Activated CD4-positive, alpha-beta T cell treated with anti-CD3 and anti-CD28 coated beads, Interleukin-2, amount 10 ng/mL, durations not matched to agents 24 days and 14 days (primary cell): ENCODE measurements at regions not wholly inside any gene's neighbourhood (a gene's known extent, or its start where the extent isn't known, plus 50 kb on each side); places are given as distances from the start of the nearest gene placed in this dataset.

Experiments used
- DNase-seq: peaks from one replicate; pipeline ENCODE4 v3.0.0; 2022
- H3K27ac Mint-ChIP-seq: one replicate; pipeline ENCODE4 v1.8.0; 2022; ENCODE audit warnings: mild to moderate bottlenecking, mixed read lengths
- H3K27me3 Mint-ChIP-seq: one replicate; pipeline ENCODE4 v1.8.0; 2022; ENCODE audit warnings: mixed read lengths
- H3K36me3 Mint-ChIP-seq: one replicate; pipeline ENCODE4 v1.8.0; 2022; ENCODE audit warnings: low read depth, mild to moderate bottlenecking, mixed read lengths
- H3K4me1 Mint-ChIP-seq: one replicate; pipeline ENCODE4 v1.8.0; 2021; ENCODE audit warnings: mixed read lengths
- H3K4me3 Mint-ChIP-seq: one replicate; pipeline ENCODE4 v1.8.0; 2022; ENCODE audit warnings: mild to moderate bottlenecking, moderate library complexity, mixed read lengths
- H3K9me3 Mint-ChIP-seq: one replicate; pipeline ENCODE4 v1.8.0; 2021; ENCODE audit warnings: mixed read lengths
- intact Hi-C: fragments of 100-400 bp; cut with micrococcal nuclease; formaldehyde crosslinking; loops from one replicate; pipeline ENCODE4 v1.15.1; 2023

DNA sequence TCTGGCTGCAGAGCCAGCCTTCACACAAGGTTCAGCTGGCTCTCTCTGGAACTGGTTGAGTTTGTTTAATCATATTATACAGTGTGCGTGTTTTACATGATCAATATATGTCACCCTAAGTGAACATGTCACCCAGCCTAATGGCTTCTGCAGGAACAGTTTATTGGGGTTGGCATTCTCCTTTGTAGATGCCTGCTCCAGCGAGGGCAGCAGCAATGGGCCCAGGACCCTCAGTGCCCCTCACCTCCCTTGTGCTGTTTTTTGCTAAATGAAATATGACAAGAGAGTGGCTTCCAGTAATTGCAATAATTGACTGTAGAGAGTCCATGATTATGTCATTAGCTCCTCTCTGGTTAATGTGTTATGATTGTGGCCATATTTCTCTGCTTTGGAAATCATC is 387.2 kb downstream of the TMEM114 start:
- Mint-ChIP-seq H3K4me1 (no peaks in the 10 kb centered on the region), H3K27me3 (no peaks in the 10 kb centered on the region), H3K36me3 (no peaks in the 10 kb centered on the region), H3K4me3 (no peak overlapping the region), H3K27ac (no peak overlapping the region), H3K9me3 (peaks cover 8% of the 10 kb centered on the region)
- intact Hi-C loops, result no loop called here
- DNase-seq, result no peak

DNA sequence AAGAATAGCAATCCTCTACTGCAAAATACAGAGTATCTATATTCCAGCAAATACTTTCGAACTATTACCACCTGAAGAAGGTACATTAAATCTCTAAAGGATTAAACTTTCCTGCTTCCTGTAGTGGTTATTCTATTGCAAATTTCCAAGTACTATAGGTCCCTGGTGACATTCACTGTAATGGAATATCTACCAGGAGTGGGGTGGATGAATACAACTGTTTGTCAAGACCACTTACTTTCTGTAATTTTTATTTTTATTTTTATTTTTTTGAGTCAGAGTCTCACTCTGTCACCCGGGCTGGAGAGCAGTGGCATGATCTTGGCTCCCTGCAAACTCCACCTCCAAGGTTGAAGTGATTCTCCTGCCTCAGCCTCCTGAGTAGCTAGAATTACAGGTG is 389.5 kb downstream of the TMEM114 start:
- peaks cover 8% of the 10 kb centered on the region for H3K9me3 Mint-ChIP-seq
- H3K4me3 Mint-ChIP-seq, result no peak overlapping the region
- intact Hi-C loops, result no loop called here
- H3K27ac Mint-ChIP-seq, result no peak overlapping the region
- H3K4me1 Mint-ChIP-seq, result no peaks in the 10 kb centered on the region
- no peak for DNase-seq
- no peaks in the 10 kb centered on the region for H3K36me3 Mint-ChIP-seq
- H3K27me3 Mint-ChIP-seq, result no peaks in the 10 kb centered on the region

DNA sequence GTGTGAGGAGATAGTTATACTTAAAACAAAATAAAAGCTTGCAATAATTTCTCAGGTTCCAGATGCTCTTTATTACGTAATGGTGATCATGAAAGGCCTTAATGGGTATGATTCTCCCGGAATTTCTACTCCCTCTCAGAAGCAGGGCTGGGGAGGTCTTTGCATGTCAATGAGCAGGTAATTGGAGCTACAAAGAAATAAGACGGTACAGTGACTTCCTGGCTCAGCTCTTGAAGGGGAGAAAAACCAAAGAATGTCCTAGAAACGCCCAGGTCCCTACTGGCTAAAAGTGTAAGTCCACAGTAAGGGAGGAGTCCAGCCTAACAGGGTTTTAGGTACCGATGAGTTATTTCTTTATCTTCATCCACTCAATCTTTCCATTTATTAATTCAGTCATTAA is 390.9 kb downstream of the TMEM114 start:
- no peaks in the 10 kb centered on the region for H3K27me3 Mint-ChIP-seq
- no peak for DNase-seq
- intact Hi-C loops, result no loop called here
- peaks cover 8% of the 10 kb centered on the region for H3K9me3 Mint-ChIP-seq
- H3K36me3 Mint-ChIP-seq, result no peaks in the 10 kb centered on the region
- H3K27ac Mint-ChIP-seq, result no peak overlapping the region
- no peaks in the 10 kb centered on the region for H3K4me1 Mint-ChIP-seq
- no peak overlapping the region for H3K4me3 Mint-ChIP-seq

DNA sequence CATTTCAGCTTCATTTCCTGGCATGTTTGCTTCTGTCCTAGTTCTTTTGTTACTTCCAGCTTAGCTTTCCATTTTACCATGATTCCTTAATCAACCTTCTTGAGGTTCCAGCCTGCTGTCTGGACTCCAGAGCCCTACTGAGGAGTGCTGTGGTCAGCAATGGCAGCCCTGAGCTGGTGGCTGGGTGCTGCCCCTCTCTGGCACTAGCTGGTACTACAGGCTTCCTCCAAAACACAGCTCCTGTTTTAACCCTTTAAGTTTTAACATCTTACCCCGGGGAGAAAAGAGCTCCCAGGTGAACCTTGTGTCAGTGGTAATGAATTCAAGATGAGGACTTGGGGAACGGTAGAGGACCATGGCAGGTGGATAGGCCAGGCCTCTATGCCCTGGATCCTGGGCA is 395.5 kb downstream of the TMEM114 start:
- no peak for DNase-seq
- intact Hi-C loops, result no loop called here
- Mint-ChIP-seq H3K4me1 (no peaks in the 10 kb centered on the region), H3K36me3 (no peaks in the 10 kb centered on the region), H3K4me3 (no peak overlapping the region), H3K27me3 (no peaks in the 10 kb centered on the region), H3K9me3 (peaks cover 9% of the 10 kb centered on the region), H3K27ac (no peak overlapping the region)

DNA sequence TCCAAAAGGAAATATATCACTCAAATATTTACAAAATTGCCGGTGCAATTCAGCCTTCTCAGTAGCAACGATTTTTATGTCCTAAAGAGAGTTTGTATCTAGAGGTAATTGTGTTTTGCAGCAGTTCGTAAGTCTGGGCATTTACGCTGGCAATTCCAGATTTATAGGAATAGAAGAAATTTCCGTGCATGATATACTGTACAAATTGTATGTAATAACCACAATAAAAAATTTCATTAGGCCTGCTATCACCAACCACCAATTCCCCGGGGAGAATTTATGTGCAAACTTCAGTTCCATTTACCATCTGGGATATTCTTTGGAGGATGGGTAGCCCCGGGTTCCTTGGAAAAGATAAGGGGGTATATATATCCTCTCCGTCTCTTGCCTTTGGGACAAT is 401.5 kb downstream of the TMEM114 start:
- Mint-ChIP-seq H3K27ac (no peak overlapping the region), H3K27me3 (no peaks in the 10 kb centered on the region), H3K9me3 (peaks cover 9% of the 10 kb centered on the region), H3K4me3 (no peak overlapping the region), H3K36me3 (no peaks in the 10 kb centered on the region), H3K4me1 (no peaks in the 10 kb centered on the region)
- DNase-seq, result no peak
- intact Hi-C loops, result no loop called here

DNA sequence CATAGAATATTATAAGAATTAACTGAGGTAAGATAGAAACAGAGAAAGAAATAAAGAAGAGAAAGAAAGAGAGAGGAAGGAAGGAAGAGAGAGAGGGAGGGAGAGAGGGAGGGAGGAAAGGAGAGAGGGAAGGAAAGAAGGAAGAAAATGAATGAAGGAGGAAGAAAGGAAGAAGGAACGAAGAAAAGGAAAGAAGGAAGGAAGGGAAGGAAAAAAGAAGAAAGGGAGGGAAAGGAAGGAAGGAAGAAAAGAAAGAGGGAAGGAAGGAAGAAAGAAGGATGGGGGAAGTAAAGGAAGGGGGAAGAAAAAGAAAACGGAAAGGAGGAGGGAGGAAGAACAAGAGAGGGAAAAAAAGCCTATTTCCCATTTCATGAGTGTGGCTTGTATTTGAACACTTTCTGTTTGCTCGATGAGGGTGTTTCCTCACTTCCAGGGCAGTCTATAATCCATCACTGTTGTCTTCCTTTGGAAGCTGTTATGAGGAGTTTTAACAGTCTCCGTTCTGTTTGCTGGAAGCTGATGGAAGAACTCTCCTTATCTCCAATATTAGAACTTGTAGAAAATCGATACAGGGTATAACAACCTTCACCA is 402.4 kb downstream of the TMEM114 start:
- no peaks in the 10 kb centered on the region for H3K4me1 Mint-ChIP-seq
- no peaks in the 10 kb centered on the region for H3K36me3 Mint-ChIP-seq
- no peaks in the 10 kb centered on the region for H3K27me3 Mint-ChIP-seq
- DNase-seq, result no peak
- peaks cover 9% of the 10 kb centered on the region for H3K9me3 Mint-ChIP-seq
- intact Hi-C loops, result no loop called here
- no peak overlapping the region for H3K4me3 Mint-ChIP-seq
- no peak overlapping the region for H3K27ac Mint-ChIP-seq

DNA sequence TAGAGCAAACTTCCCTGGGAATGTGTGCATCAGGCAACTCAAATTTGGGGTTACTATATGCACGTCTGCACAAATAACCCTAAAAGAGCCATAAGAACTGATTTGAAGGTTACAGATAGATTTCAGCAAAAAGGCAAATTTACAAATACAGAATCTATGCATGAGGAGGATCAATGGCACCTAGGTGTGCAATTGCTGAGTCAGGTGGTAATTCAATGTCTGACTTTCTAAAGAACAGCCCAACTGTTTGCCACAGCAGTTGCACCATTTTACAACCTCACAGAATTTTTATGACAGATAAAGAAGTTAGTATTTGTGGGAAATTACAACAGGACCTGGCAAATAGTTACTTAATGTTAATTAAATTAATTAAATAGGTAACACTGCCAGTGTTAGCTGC is 405.5 kb downstream of the TMEM114 start:
- intact Hi-C loops, result no loop called here
- no peaks in the 10 kb centered on the region for H3K9me3 Mint-ChIP-seq
- no peak for DNase-seq
- H3K4me3 Mint-ChIP-seq, result no peak overlapping the region
- no peaks in the 10 kb centered on the region for H3K36me3 Mint-ChIP-seq
- no peak overlapping the region for H3K27ac Mint-ChIP-seq
- H3K27me3 Mint-ChIP-seq, result no peaks in the 10 kb centered on the region
- H3K4me1 Mint-ChIP-seq, result no peaks in the 10 kb centered on the region

DNA sequence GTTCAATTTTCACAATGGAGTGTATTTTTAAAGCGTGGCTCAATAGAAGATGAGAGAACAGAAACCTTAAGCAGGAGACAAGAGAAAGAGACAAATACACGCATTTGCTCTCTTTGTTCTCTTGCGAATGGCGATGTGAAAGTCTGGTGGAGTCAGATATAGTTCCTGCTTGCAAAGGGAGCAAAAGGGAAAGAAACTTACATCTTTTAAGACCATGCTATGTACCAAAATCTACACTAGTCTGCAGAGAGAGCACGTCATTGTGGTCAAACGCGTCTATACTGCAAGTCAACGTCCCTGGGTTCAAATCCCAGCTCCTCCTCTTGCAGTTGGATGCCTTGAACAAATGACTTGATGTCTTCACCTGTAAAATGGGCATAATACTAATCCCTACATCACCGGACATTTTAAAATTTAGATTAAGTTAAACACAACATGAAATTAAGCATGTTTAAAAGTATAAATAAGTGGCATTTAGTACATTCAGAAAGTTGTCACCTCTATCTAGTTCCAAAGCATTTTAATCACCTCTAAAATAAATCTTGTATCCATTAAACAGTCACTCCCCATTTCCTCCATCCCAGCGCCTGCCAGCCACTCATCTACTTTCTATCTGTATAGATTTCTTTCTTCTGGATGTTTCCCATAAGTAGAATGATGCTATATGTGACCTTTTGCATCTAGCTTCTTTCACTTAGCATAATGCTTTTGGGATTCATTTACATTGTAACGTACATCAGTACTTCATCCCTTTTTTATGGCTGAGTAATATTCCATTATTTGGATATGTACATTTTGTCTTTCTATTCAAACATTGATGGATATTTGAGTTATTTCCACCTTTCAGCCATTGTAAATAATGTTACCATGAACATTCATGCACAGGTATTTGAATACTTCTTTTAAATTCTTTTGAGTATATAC is 406.9 kb downstream of the TMEM114 start:
- no peak for DNase-seq
- no peaks in the 10 kb centered on the region for H3K9me3 Mint-ChIP-seq
- no peaks in the 10 kb centered on the region for H3K27me3 Mint-ChIP-seq
- intact Hi-C loops, result no loop called here
- H3K36me3 Mint-ChIP-seq, result no peaks in the 10 kb centered on the region
- H3K4me3 Mint-ChIP-seq, result no peak overlapping the region
- H3K27ac Mint-ChIP-seq, result no peak overlapping the region
- H3K4me1 Mint-ChIP-seq, result no peaks in the 10 kb centered on the region

DNA sequence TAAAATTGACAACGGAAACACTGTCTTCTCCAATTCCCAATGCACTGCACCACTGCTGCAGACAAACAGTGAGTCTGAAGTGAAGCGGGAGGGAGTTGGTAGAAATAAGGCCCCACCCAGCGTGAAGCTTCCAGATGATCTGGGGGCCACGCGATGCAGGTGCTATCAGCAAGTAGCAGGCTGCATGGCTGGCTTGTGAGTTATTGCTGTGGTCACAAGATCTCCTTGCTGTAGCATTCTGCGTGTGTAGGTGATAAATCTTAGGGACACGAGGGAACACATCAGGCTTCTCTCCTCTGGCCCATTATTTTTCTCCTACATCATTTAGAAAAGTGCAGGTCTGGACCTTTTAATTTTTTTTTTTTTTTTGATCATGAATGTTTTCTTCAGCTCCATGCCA is 407.6 kb downstream of the TMEM114 start:
- Mint-ChIP-seq H3K4me1 (no peaks in the 10 kb centered on the region), H3K27me3 (no peaks in the 10 kb centered on the region), H3K27ac (no peak overlapping the region), H3K9me3 (no peaks in the 10 kb centered on the region), H3K36me3 (no peaks in the 10 kb centered on the region), H3K4me3 (no peak overlapping the region)
- DNase-seq, result no peak
- intact Hi-C loops, result no loop called here

DNA sequence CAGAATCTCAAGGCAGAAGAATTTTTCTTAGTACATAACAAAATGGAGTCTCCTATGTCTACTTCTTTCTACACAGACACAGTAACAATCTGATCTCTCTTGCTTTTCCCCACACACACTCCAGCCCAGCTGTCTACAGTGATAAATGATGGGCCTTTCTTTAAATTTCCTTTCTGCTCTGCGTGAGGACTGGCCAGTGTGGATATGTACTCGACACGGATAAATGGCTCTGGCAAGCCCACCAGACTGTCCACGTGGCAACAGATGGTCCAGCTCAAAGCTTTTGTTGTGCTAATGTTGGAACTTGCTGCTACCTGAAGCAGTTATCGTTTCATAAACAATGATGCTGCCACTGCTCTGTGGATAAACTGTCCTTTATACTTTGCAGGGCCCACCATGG is 410.7 kb downstream of the TMEM114 start:
- intact Hi-C loops, result no loop called here
- Mint-ChIP-seq H3K9me3 (no peaks in the 10 kb centered on the region), H3K27me3 (no peaks in the 10 kb centered on the region), H3K27ac (no peak overlapping the region), H3K36me3 (no peaks in the 10 kb centered on the region), H3K4me3 (no peak overlapping the region), H3K4me1 (no peaks in the 10 kb centered on the region)
- no peak for DNase-seq

DNA sequence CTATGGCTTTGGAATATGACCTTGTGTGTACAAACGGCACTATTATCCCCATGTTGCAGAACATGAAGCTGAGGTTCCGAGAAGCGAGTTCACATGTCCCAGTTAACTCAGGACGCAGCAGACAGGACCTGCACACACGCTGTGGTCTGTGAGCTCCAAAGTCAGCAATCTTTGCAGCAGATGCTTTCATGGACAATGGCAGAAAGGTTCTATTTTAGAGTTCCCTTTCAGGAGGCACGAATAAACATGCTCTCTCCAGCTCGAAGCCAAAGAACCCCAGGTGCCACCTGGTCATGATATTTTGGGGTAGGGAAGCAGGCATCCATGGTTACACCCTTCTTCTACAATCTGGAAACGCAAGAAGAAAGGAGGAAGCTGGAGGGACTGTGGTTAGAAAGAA is 412.0 kb downstream of the TMEM114 start:
- no peak overlapping the region for H3K4me3 Mint-ChIP-seq
- intact Hi-C loops, result no loop called here
- H3K4me1 Mint-ChIP-seq, result no peaks in the 10 kb centered on the region
- H3K36me3 Mint-ChIP-seq, result no peaks in the 10 kb centered on the region
- no peaks in the 10 kb centered on the region for H3K27me3 Mint-ChIP-seq
- H3K9me3 Mint-ChIP-seq, result no peaks in the 10 kb centered on the region
- no peak for DNase-seq
- no peak overlapping the region for H3K27ac Mint-ChIP-seq

DNA sequence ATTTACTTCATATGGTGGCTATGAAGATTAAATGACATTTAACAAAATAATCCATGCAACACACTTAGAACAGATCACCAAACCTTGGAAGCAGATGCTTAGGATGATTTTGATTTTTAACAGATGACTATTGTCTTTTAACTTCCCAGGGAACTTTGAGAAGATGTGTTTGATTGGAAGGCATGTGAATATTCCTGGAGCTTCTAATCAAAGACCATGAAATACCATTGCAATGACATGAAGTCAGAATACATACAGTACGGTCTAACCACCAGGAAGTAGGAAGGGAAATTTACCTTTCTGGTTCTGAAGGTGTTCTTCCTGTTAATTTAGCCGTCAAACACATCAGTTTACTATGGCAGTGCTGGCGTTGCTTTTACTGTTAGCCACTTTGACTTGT is 414.9 kb downstream of the TMEM114 start:
- H3K27ac Mint-ChIP-seq, result no peak overlapping the region
- no peaks in the 10 kb centered on the region for H3K4me1 Mint-ChIP-seq
- peaks cover 3% of the 10 kb centered on the region for H3K9me3 Mint-ChIP-seq
- no peaks in the 10 kb centered on the region for H3K36me3 Mint-ChIP-seq
- intact Hi-C loops, result no loop called here
- H3K27me3 Mint-ChIP-seq, result no peaks in the 10 kb centered on the region
- no peak for DNase-seq
- no peak overlapping the region for H3K4me3 Mint-ChIP-seq

DNA sequence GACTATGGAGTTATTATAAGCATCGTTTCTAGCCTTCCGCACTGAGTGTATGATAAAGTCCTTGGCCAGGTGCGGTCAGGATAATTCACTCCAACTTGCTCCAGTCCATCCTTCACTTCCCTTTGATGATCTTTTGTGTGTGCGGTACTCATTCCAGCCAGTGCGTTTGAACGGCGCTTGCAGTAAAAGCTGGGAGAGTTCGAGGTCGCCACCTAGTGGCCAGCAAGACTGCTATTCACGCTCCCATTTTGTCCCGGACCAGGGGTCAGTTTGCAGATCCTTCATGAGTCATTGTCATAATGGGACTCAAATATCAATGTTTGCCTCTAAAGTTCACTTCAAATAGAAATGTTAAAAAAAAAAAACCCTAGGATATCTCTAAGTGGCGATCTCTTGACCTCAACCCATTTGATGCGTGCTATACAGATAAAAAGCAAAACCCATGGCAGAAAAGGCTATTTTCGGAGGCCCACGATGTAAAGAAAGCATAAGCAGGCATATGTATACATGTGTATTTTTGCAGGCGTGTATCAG is 417.1 kb downstream of the TMEM114 start:
- intact Hi-C loops, result no loop called here
- no peaks in the 10 kb centered on the region for H3K4me1 Mint-ChIP-seq
- peaks cover 3% of the 10 kb centered on the region for H3K9me3 Mint-ChIP-seq
- H3K4me3 Mint-ChIP-seq, result no peak overlapping the region
- peak; percentile 69 for DNase-seq
- no peaks in the 10 kb centered on the region for H3K27me3 Mint-ChIP-seq
- H3K27ac Mint-ChIP-seq, result no peak overlapping the region
- H3K36me3 Mint-ChIP-seq, result no peaks in the 10 kb centered on the region

DNA sequence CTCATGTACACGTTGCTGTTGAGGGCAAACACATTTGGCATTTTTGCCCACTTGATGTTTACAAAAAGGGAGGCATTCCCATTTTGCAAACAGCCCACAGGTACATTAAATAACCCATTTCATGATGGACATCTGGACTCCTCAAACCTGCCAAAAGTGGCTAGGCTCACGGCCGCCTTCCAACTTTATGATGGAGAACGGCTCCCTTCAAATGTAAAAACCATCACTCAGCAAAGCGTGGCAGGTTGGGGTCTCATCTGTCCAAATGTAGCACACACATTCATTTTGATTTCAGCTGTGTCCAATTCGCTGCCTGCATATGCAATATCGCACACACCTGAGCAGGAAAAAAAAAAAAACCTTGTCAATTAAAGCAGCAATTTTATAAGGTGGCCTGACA is 417.8 kb downstream of the TMEM114 start:
- no peaks in the 10 kb centered on the region for H3K27me3 Mint-ChIP-seq
- no peak for DNase-seq
- H3K4me1 Mint-ChIP-seq, result no peaks in the 10 kb centered on the region
- no peak overlapping the region for H3K27ac Mint-ChIP-seq
- peaks cover 9% of the 10 kb centered on the region for H3K9me3 Mint-ChIP-seq
- H3K36me3 Mint-ChIP-seq, result no peaks in the 10 kb centered on the region
- intact Hi-C loops, result no loop called here
- no peak overlapping the region for H3K4me3 Mint-ChIP-seq
